ENCODE measurements at regions not wholly inside any gene's neighbourhood (a gene's known extent, or its start where the extent isn't known, plus 50 kb on each side); places are given as distances from the start of the nearest gene placed in this dataset.

GRCh38 chr3:170761103-170761502 is 108.9 kb downstream of the RPL22L1 start:
- H4K20me1 ChIP-seq (ENCODE audit: low read depth, low read length), result no peaks in the 10 kb centered on the region
- H3K27me3 ChIP-seq (ENCODE audit: low read length), result no peaks in the 10 kb centered on the region
- H3K27ac ChIP-seq (ENCODE audit: low read depth, low read length), result no peak overlapping the region
- no peaks in the 10 kb centered on the region for H3K36me3 ChIP-seq (ENCODE audit: low read length)
- no peaks in the 10 kb centered on the region for H3K79me2 ChIP-seq (ENCODE audit: insufficient read depth, low read length)
- H3K9ac ChIP-seq (ENCODE audit: low read length), result no peak overlapping the region
- no peaks in the 10 kb centered on the region for H3K9me3 ChIP-seq (ENCODE audit: insufficient read depth, low read length)
- TF ChIP-seq EZH2phosphoT487 (conservative IDR thresholded peaks at IDR 0.05; ENCODE audit: low read length), result no peak
- no peak for TF ChIP-seq CTCF (IDR thresholded peaks at IDR 0.05; ENCODE audit: insufficient read depth, low read length, poor library complexity, severe bottlenecking)
- H2AFZ ChIP-seq (ENCODE audit: low read depth, low read length, severe bottlenecking), result no peak overlapping the region
- no peak overlapping the region for H3K4me3 ChIP-seq (ENCODE audit: insufficient read depth, low read length, poor library complexity, severe bottlenecking)
- no peak overlapping the region for H3K4me2 ChIP-seq (ENCODE audit: low read depth, low read length, poor library complexity, severe bottlenecking)
- no peaks in the 10 kb centered on the region for H3F3A ChIP-seq (ENCODE audit: insufficient read depth)
- H3K9me2 ChIP-seq (replicated peaks; ENCODE audit: insufficient read depth, low read length), result no peaks in the 10 kb centered on the region

- Histone ChIP-seq H3K4me3 (ENCODE audit: insufficient read depth, low read length, poor library complexity, severe bottlenecking) (no peak overlapping the region), H3K9ac (ENCODE audit: low read length) (no peak overlapping the region), H3K9me2 (replicated peaks; ENCODE audit: insufficient read depth, low read length) (no peaks in the 10 kb centered on the region), H3K9me3 (ENCODE audit: insufficient read depth, low read length) (no peaks in the 10 kb centered on the region), H3F3A (ENCODE audit: insufficient read depth) (no peaks in the 10 kb centered on the region), H3K79me2 (ENCODE audit: insufficient read depth, low read length) (no peaks in the 10 kb centered on the region), H2AFZ (ENCODE audit: low read depth, low read length, severe bottlenecking) (no peak overlapping the region), H3K36me3 (ENCODE audit: low read length) (no peaks in the 10 kb centered on the region), H3K27ac (ENCODE audit: low read depth, low read length) (no peak overlapping the region), H3K27me3 (ENCODE audit: low read length) (no peaks in the 10 kb centered on the region), H4K20me1 (ENCODE audit: low read depth, low read length) (no peaks in the 10 kb centered on the region), H3K4me2 (ENCODE audit: low read depth, low read length, poor library complexity, severe bottlenecking) (no peak overlapping the region)
- TF ChIP-seq CTCF (IDR thresholded peaks at IDR 0.05; ENCODE audit: insufficient read depth, low read length, poor library complexity, severe bottlenecking), result no peak
- no peak for TF ChIP-seq EZH2phosphoT487 (conservative IDR thresholded peaks at IDR 0.05; ENCODE audit: low read length)
These were observed 109.8 kb downstream of the RPL22L1 start for GRCh38 chr3:170760174-170760526.

GRCh38 chr3:170759511-170760173 is 110.4 kb downstream of the RPL22L1 start:
- Histone ChIP-seq H3K36me3 (ENCODE audit: low read length) (no peaks in the 10 kb centered on the region), H3K27me3 (ENCODE audit: low read length) (no peaks in the 10 kb centered on the region), H2AFZ (ENCODE audit: low read depth, low read length, severe bottlenecking) (no peak overlapping the region), H3K9me2 (replicated peaks; ENCODE audit: insufficient read depth, low read length) (no peaks in the 10 kb centered on the region), H3F3A (ENCODE audit: insufficient read depth) (no peaks in the 10 kb centered on the region), H3K79me2 (ENCODE audit: insufficient read depth, low read length) (no peaks in the 10 kb centered on the region), H3K9me3 (ENCODE audit: insufficient read depth, low read length) (no peaks in the 10 kb centered on the region), H3K9ac (ENCODE audit: low read length) (no peak overlapping the region), H3K4me3 (ENCODE audit: insufficient read depth, low read length, poor library complexity, severe bottlenecking) (no peak overlapping the region), H3K27ac (ENCODE audit: low read depth, low read length) (no peak overlapping the region), H4K20me1 (ENCODE audit: low read depth, low read length) (no peaks in the 10 kb centered on the region), H3K4me2 (ENCODE audit: low read depth, low read length, poor library complexity, severe bottlenecking) (no peak overlapping the region)
- TF ChIP-seq CTCF (IDR thresholded peaks at IDR 0.05; ENCODE audit: insufficient read depth, low read length, poor library complexity, severe bottlenecking) (no peak), EZH2phosphoT487 (conservative IDR thresholded peaks at IDR 0.05; ENCODE audit: low read length) (no peak)

Data from SU-DHL-6 (cell line).